Breast epithelium (tissue), 3 donors: ENCODE measurements at regions not wholly inside any gene's neighbourhood (a gene's known extent, or its start where the extent isn't known, plus 50 kb on each side); places are given as distances from the start of the nearest gene placed in this dataset.

ENCODE experiments used
- POLR2A ChIP-seq: fragments of 450-650 bp; IDR thresholded peaks from one replicate; pipeline ENCODE4 v1.6.1; 2016; ENCODE audit warnings: antibody characterized with exemption, mild to moderate bottlenecking, moderate library complexity
- POLR2AphosphoS5 ChIP-seq, 3 donors: sonication (generic); formaldehyde crosslinking; IDR thresholded peaks; one replicate each; pipeline ENCODE4 v1.6.1; 2017; ENCODE audit warnings: antibody characterized with exemption in 3 of 3
- TF ChIP-seq, protein P1 (sequence below), 3 donors: fragments of 450-650 bp; IDR thresholded peaks; one replicate each; pipeline ENCODE4 v1.5.1; 2016 to 2017; ENCODE audit warnings: antibody characterized with exemption in 3 of 3, mild to moderate bottlenecking in 3 of 3, moderate library complexity in 3 of 3

GRCh38 chr2:155364766-155365165 lies 666.3 kb downstream of the KCNJ3 start:
- TF ChIP-seq, protein P1, sequence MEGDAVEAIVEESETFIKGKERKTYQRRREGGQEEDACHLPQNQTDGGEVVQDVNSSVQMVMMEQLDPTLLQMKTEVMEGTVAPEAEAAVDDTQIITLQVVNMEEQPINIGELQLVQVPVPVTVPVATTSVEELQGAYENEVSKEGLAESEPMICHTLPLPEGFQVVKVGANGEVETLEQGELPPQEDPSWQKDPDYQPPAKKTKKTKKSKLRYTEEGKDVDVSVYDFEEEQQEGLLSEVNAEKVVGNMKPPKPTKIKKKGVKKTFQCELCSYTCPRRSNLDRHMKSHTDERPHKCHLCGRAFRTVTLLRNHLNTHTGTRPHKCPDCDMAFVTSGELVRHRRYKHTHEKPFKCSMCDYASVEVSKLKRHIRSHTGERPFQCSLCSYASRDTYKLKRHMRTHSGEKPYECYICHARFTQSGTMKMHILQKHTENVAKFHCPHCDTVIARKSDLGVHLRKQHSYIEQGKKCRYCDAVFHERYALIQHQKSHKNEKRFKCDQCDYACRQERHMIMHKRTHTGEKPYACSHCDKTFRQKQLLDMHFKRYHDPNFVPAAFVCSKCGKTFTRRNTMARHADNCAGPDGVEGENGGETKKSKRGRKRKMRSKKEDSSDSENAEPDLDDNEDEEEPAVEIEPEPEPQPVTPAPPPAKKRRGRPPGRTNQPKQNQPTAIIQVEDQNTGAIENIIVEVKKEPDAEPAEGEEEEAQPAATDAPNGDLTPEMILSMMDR (IDR thresholded peaks at IDR 0.05), result no peak
- no peak for TF ChIP-seq POLR2A
- TF ChIP-seq POLR2AphosphoS5 (IDR thresholded peaks at IDR 0.05), result no peak
